ENCODE measurements at regions not wholly inside any gene's neighbourhood (a gene's known extent, or its start where the extent isn't known, plus 50 kb on each side); places are given as distances from the start of the nearest gene placed in this dataset.

DNA sequence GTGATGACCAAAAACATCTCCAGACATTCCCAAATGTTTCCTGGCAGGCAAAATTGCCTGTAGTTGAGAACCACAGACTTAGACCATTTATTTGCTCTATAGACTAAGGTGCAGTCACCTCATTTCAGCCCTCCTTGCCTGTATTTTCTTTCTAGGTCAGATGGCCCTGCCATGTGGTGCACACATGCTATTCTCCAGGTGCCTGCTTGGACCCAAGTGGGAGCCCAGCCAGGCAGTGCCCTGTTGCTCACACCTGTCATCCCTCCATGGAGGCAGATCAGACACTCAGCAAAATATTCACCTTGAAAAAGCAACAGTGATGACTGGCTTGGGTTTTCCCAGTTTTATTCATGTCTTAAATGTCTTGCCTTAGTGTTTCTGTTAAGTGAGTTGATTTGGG lies 311.4 kb downstream of the TFAP2C start:
- ChIA-PET CTCF (no interaction called here), POLR2A (no interaction called here), RAD21 (ENCODE audit: low non-redundant PET in 1 of 2, low total read pairs in 2 of 2, uncharacterized antibody in 2 of 2, unreplicated experiment in 2 of 2) (no interaction called here)
- Histone ChIP-seq H3K79me2 (ENCODE audit: insufficient read depth, low read length) (no peaks in the 10 kb centered on the region), H3K4me3 (replicated peaks in 1 of 2; ENCODE audit: low read depth in 1 of 2, low read length in 2 of 2) (no peak overlapping the region), H3K9ac (ENCODE audit: low read length) (no peak overlapping the region), H3K9me3 (ENCODE audit: control insufficient read depth in 1 of 2, insufficient read depth in 1 of 2, low read depth in 1 of 2, low read length in 2 of 2) (no peaks in the 10 kb centered on the region), H3K36me3 (ENCODE audit: control insufficient read depth in 1 of 2, insufficient read depth in 2 of 2, low read length in 2 of 2) (no peaks in the 10 kb centered on the region), H3K9me2 (ENCODE audit: insufficient read depth) (no peaks in the 10 kb centered on the region), H3K27me3 (ENCODE audit: insufficient read depth, low read length) (no peaks in the 10 kb centered on the region), H3K27ac (ENCODE audit: low read depth, low read length) (no peak overlapping the region), H4K20me1 (ENCODE audit: insufficient read depth) (no peaks in the 10 kb centered on the region), H3K4me2 (ENCODE audit: low read length) (no peak overlapping the region), H2AFZ (ENCODE audit: low read depth, low read length, poor library complexity, severe bottlenecking) (no peak overlapping the region), H3K4me1 (ENCODE audit: control insufficient read depth in 1 of 2, insufficient read depth in 2 of 2, low read length in 2 of 2) (no peaks in the 10 kb centered on the region)
- ATAC-seq, result no peak
- BruUV-seq (replicated peaks), result no TSS peak
- TF ChIP-seq, protein P1, sequence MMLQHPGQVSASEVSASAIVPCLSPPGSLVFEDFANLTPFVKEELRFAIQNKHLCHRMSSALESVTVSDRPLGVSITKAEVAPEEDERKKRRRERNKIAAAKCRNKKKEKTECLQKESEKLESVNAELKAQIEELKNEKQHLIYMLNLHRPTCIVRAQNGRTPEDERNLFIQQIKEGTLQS (IDR thresholded peaks at IDR 0.05), result no peak
- TF ChIP-seq EZH2phosphoT487 (IDR thresholded peaks at IDR 0.05; ENCODE audit: borderline replicate concordance) (no peak), RAD21 (IDR thresholded peaks at IDR 0.05; ENCODE audit: low read depth) (no peak)
- DNase-seq (ENCODE audit: low read depth, low spot score), result no peak
- intact Hi-C loops (cut with micrococcal nuclease), result no loop called here

DNA sequence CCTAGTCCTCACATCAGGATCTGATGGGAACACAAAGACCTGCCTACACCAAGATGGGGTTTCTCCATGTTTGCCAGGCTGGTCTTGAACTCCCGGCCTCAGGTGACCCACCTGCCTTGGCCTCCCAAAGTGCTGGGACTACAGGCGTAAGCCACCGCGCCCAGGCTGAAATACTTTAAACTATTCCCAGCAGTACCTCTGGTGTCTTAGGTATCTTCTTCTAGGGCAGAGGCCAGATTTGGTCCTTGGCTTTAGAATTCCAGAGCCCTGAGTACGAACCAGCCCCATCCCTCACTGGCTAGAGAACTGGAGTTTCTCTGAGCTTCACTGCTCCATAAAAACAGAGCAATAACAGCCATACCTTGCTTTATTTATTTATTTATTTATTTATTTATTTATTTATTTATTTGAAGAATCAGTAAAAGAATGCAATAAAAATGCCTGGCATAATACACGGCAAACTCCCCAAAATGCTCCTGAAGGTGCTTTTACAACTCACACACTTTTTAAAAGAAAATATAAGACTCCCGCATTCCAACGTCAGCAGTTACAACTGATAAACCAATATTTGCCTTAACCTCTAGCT lies 312.1 kb downstream of the TFAP2C start:
- TF ChIP-seq, protein P2, sequence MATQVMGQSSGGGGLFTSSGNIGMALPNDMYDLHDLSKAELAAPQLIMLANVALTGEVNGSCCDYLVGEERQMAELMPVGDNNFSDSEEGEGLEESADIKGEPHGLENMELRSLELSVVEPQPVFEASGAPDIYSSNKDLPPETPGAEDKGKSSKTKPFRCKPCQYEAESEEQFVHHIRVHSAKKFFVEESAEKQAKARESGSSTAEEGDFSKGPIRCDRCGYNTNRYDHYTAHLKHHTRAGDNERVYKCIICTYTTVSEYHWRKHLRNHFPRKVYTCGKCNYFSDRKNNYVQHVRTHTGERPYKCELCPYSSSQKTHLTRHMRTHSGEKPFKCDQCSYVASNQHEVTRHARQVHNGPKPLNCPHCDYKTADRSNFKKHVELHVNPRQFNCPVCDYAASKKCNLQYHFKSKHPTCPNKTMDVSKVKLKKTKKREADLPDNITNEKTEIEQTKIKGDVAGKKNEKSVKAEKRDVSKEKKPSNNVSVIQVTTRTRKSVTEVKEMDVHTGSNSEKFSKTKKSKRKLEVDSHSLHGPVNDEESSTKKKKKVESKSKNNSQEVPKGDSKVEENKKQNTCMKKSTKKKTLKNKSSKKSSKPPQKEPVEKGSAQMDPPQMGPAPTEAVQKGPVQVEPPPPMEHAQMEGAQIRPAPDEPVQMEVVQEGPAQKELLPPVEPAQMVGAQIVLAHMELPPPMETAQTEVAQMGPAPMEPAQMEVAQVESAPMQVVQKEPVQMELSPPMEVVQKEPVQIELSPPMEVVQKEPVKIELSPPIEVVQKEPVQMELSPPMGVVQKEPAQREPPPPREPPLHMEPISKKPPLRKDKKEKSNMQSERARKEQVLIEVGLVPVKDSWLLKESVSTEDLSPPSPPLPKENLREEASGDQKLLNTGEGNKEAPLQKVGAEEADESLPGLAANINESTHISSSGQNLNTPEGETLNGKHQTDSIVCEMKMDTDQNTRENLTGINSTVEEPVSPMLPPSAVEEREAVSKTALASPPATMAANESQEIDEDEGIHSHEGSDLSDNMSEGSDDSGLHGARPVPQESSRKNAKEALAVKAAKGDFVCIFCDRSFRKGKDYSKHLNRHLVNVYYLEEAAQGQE (IDR thresholded peaks at IDR 0.05; ENCODE audit: low read depth), result no peak
- TF ChIP-seq ZNF274 (IDR thresholded peaks at IDR 0.05; ENCODE audit: low read depth, low read length), result no peak
- DNase-seq (ENCODE audit: low read depth, low spot score), result no peak
- H3K4me3 ChIP-seq (replicated peaks in 1 of 2; ENCODE audit: low read depth in 1 of 2, low read length in 2 of 2), result no peak overlapping the region
- no peak overlapping the region for H3K27ac ChIP-seq (ENCODE audit: low read depth, low read length)
- H3K36me3 ChIP-seq (ENCODE audit: control insufficient read depth in 1 of 2, insufficient read depth in 2 of 2, low read length in 2 of 2), result no peaks in the 10 kb centered on the region
- no peak for ATAC-seq
- H4K20me1 ChIP-seq (ENCODE audit: insufficient read depth), result no peaks in the 10 kb centered on the region
- no peaks in the 10 kb centered on the region for H3K9me2 ChIP-seq (ENCODE audit: insufficient read depth)
- no peak overlapping the region for H2AFZ ChIP-seq (ENCODE audit: low read depth, low read length, poor library complexity, severe bottlenecking)
- ChIA-PET CTCF (no interaction called here), POLR2A (no interaction called here), RAD21 (ENCODE audit: low non-redundant PET in 1 of 2, low total read pairs in 2 of 2, uncharacterized antibody in 2 of 2, unreplicated experiment in 2 of 2) (no interaction called here)
- no peaks in the 10 kb centered on the region for H3K79me2 ChIP-seq (ENCODE audit: insufficient read depth, low read length)
- no peaks in the 10 kb centered on the region for H3K9me3 ChIP-seq (ENCODE audit: control insufficient read depth in 1 of 2, insufficient read depth in 1 of 2, low read depth in 1 of 2, low read length in 2 of 2)
- no peak overlapping the region for H3K9ac ChIP-seq (ENCODE audit: low read length)
- no peak overlapping the region for H3K4me2 ChIP-seq (ENCODE audit: low read length)
- intact Hi-C loops (cut with micrococcal nuclease), result no loop called here
- no TSS peak for BruUV-seq (replicated peaks)
- peaks cover 4% of the 10 kb centered on the region; the same call in 1 of the 2 replicates for H3K27me3 ChIP-seq (ENCODE audit: insufficient read depth, low read length)
- H3K4me1 ChIP-seq (ENCODE audit: control insufficient read depth in 1 of 2, insufficient read depth in 2 of 2, low read length in 2 of 2), result no peaks in the 10 kb centered on the region
